GM12865 (cell line): ENCODE measurements at regions not wholly inside any gene's neighbourhood (a gene's known extent, or its start where the extent isn't known, plus 50 kb on each side); places are given as distances from the start of the nearest gene placed in this dataset.
"Not testable (repeated sequence)": the region's sequence is repeated elsewhere in the genome, so short reads cannot be mapped to it uniquely, and the experiment has no call there.

Experiments used
- DNase-seq: peaks from one replicate; pipeline ENCODE4 v3.0.0; 2010; ENCODE audit warnings: low read depth
- H3K4me3 ChIP-seq: 2 replicates; pipeline ENCODE4 v1.5.1; 2011; ENCODE audit warnings: mild to moderate bottlenecking, low read depth, low read length, control low read depth
- TF ChIP-seq, protein P1 (sequence below): IDR thresholded peaks from 2 replicates; pipeline ENCODE4 v1.5.1; 2011; ENCODE audit warnings: low read length, control low read depth, low read depth, inconsistent platforms; ENCODE audit not compliant: insufficient read depth; ENCODE audit errors: missing control alignments

DNA sequence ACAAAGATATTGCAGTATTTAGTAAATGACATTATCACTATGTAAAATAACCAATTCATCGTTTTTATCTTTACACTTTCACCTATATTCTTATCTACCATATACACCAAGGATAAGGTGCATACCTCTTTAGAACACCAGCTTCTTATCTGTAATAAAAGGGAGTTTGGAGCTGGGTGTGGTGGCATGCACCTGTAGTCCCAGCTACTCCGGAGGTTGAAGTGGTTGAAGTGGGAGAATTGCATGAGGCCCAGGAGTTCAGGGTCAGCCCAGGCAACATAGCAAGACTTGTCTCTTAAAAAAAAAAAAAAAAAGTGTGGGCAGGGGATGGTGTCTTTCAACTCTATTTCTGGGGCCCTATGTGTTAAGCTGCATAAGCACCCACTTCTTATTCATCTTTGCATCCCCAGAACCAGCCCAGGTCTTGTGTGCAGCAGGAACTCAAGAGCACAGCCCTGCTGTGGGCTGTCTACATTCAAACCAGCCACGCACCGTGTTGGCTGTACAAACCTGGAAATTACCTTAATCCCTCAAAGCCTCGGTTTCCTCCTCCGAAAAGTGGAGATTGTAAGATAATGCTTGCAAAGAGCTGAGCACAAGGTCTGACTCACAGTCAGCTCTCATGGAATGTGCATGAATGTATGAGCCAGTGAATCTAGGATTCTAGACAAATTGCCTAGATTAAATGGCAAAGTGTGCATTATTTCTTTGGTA, 256.6 kb upstream of the FOXN3 start:
- no peak for DNase-seq
- no peak overlapping the region for H3K4me3 ChIP-seq
- TF ChIP-seq, protein P1, sequence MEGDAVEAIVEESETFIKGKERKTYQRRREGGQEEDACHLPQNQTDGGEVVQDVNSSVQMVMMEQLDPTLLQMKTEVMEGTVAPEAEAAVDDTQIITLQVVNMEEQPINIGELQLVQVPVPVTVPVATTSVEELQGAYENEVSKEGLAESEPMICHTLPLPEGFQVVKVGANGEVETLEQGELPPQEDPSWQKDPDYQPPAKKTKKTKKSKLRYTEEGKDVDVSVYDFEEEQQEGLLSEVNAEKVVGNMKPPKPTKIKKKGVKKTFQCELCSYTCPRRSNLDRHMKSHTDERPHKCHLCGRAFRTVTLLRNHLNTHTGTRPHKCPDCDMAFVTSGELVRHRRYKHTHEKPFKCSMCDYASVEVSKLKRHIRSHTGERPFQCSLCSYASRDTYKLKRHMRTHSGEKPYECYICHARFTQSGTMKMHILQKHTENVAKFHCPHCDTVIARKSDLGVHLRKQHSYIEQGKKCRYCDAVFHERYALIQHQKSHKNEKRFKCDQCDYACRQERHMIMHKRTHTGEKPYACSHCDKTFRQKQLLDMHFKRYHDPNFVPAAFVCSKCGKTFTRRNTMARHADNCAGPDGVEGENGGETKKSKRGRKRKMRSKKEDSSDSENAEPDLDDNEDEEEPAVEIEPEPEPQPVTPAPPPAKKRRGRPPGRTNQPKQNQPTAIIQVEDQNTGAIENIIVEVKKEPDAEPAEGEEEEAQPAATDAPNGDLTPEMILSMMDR, result no peak

DNA sequence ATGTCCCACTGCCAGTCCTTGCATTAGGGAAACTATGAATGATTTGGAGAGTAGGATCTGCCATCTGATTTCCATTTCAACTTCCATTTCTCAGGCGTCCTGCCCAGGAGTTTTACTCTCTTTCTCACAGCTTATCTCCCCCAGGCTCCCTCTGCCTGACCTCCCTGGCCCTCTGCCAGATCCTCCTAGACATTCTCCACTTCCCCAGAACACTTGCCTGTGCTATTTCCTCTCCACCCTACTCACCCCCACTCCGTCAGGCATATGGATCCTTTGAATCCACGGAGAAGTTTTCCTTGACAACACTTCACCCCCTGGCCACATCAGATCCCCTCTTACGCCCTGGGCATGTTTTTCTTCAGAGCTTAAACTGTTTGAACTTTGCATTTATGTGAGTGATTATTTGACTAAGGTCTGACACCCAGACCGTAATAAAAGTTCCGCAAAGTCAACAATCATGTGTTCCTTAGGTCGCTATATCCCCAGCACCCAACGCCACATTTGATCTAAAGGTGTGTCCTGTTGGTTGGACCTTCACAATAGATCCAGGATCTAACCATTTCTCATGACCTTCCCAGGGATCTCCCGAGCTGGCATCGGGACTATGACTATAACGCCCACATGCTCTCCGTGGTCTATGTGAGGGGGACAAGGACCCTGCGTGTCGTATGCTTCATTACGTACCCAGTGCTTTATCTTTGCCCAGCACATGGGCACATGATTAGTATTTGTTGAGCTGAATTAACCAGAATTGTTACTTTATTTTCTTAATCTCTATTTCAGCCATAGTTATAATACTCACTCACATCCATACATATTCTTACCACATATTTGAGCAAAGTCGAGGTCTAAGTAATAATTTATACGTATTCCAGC, 255.8 kb upstream of the FOXN3 start:
- DNase-seq, result no peak
- TF ChIP-seq, protein P1, result no peak
- H3K4me3 ChIP-seq, result no peak overlapping the region

DNA sequence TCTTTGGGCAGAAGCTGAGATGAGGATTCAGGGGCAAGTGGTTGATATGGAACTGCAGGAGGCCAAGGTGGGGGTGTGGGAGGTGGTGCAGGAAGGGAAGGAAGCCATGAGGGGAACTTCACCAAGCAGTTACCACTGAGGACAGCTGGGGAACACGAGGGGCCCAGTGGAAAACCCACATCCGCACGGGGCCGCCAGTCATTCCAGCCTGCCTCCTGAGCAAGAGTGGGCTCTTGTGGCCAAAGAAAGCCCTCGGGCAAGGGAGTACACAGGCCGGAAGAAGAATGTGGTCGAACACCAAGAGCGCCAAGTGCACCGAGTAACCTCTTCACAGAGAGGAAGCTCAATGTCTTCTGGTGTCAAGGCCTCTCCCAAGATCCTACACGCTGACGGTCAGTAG, 252.2 kb upstream of the FOXN3 start:
- peak; percentile 64 for DNase-seq
- TF ChIP-seq, protein P1, result no peak
- H3K4me3 ChIP-seq, result no peak overlapping the region

DNA sequence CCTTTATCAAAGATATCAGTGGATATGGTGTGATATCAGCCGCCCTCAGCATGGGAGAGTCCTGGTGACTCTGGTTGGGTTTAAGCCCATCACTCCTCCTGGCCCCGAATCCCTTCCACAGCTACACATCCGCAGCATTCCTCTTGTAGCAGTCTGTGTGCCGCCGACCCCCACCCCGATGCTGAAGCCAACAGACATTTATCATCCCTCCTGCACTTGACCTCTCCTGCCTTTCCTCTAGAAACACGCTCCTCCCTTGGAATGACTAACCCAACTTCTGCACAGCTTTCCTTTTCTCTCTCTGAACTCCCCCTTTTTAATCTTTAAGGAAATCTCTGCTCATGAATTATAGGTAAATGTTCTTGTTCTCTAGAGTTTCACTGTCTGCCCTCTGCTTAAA, 250.9 kb upstream of the FOXN3 start:
- TF ChIP-seq, protein P1, result no peak
- DNase-seq, result no peak
- no peak overlapping the region for H3K4me3 ChIP-seq

DNA sequence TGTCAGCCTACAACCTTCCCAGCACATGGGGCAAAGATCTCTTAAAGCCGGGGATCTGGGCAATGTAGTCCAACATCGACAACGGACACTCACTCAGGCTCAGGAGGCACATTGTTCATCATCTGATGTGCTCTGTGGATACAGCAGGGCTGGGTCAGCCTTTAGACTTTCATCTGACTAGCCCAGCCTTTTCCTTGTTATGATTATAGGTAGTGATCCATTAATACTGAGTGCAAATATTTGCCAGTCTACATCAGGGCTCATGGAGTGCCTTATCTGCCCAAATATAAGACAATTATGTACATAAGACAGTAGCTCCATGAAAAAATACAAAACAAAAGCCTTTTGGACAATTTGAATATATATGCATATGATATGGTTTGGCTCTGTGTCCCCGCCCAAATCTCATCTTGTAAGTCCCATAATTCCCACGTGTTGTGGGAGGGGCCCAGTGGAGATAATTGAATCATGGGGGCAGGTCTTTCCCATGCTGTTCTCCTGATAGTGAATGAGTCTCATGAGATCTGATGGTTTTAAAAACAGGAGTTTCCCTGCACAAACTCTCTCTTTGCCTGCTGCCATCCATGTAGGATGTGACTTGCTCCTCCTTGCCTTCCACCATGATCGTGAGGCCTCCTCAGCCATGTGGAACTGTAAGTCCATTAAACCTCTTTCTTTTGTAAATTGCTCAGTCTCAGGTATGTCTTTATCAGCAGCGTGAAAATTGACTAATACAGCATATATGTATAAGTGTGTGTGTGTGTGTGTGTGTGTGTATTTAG, 248.5 kb upstream of the FOXN3 start:
- H3K4me3 ChIP-seq, DNase-seq: not testable (repeated sequence)

DNA sequence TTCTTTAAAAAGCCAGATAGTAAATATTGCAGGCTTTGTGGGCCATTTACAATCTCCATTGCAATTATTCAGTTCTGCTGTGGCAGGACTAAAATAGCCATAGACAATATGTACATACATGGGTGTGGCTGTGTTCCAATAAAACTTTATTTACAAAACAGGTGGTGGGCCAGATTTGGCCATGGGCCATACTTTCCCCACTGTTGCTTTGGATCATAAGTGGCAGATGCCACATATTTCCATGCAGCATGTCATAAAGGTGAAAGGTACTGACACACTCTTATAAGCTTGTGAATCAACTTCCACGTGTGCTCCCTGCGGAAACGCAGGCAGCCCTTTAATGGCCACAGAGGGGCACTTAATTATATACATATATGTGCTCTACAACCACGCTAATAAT, 244.4 kb upstream of the FOXN3 start:
- DNase-seq, result no peak
- no peak overlapping the region for H3K4me3 ChIP-seq
- TF ChIP-seq, protein P1, result no peak

DNA sequence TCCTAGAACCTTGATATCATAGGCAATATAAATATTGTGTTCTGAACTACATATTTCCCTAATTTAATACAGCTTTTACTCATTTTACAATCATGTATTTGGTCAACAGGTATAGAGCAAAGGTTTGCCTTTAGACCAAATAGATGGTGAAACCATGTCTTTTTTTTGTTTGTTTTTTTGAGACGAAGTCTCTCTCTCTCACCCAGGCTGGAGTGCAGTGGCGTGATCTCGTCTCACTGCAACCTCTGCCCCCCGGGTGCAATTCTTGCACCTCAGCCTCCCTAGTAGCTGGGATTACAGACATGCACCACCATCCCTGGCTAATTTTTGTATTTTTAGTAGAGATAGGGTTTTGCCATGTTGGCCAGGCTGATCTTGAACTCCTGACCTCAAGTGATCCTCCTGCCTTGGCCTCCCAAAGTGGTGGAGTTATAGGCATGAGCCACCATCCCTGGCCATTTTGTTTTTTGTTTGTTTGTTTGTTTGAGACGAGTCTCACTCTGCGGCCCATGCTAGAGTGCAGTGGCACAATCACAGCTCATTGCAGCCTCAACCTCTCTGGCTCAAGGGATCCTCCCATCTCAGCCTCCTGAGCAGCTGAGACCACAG, 243.7 kb upstream of the FOXN3 start:
- H3K4me3 ChIP-seq, DNase-seq: not testable (repeated sequence)
